Activated T-helper 1 cell treated with anti-CD3 and anti-CD28 coated beads, Interleukin-2, amount 50 U/mL, for 16 hours (primary cell): ENCODE measurements at regions not wholly inside any gene's neighbourhood (a gene's known extent, or its start where the extent isn't known, plus 50 kb on each side); places are given as distances from the start of the nearest gene placed in this dataset.

Experiments
- DNase-seq, 2 donors: peaks; one replicate each; pipeline ENCODE4 v3.0.0-alpha.2; 2020; ENCODE audit warnings: low read depth in 1 of 2, low spot score in 1 of 2

DNA sequence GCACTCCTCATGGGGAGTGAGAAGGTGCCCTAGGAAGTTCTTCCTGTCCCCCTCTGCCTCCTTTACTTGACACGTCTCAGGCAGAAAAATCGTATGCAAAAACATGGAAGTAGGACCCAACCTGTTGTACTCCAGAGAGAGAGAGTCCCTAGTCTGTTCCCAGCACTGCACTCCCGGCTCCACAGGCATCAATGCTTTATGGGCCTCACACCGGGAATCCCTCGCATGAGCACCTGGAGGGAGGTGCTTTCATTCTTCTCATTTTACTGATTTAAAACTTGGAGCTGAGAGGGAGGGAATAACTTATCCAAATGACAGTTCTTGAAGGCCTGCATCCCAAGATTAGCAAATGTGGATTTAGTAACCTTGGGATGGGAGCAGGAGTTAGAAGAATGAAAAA is 1101.4 kb downstream of the BCL11B start:
- DNase-seq = no peak

- no peak for DNase-seq
Observed at GRCh38 chr14:98171654-98172053, 1100.3 kb downstream of the BCL11B start.

GRCh38 chr14:98172243-98172778 is 1099.7 kb downstream of the BCL11B start:
- DNase-seq = no peak

GRCh38 chr14:98173305-98173704 is 1098.7 kb downstream of the BCL11B start:
- DNase-seq = peak; percentile 22 to 33

- no peak for DNase-seq
Observed at GRCh38 chr14:98174041-98174440, 1098.0 kb downstream of the BCL11B start.

- no peak for DNase-seq
Observed at GRCh38 chr14:98175436-98175835, 1096.6 kb downstream of the BCL11B start.

GRCh38 chr14:98175881-98176280 is 1096.1 kb downstream of the BCL11B start:
- DNase-seq = no peak

GRCh38 chr14:98176892-98177291 is 1095.1 kb downstream of the BCL11B start:
- no peak for DNase-seq

DNA sequence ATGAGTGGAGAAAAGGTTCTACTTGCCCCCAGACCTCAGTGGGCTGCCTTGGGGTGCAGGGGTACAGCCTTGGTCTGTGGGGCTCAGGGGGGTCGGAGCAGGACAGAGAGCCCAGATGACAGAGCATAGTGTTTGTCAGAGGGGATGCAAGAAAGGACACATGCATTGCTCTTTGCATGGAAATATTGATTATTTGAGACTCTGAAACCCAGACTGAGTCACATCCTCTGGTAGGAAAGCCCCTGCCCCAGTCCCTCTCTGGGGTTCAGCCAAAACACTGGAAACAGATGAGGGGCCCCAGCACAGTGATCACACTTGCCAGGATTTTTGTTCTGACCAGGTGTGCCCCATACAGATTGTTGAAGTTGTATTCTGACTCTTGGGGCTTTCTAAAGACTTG is 1094.4 kb downstream of the BCL11B start:
- peak in 1 of 2 donors; percentile 54 for DNase-seq

DNA sequence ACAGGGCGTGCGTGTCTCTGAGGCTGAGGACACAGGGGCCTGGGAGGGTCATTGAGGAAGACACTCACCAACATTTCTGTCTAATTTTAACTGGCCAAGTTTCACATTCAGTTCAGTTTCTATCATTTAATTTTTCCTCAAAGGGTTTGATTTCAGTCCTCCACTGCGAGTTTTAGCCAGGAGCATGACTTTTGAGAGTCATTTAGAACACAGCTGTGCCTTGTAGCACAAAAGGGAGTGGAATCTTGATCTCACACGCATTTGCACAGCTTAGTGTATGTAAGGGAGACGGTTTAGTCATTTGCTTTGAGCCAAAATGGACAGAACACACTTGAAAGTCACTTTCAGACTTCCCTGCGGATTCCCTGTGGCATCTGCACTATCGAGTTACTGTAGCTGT is 1090.8 kb downstream of the BCL11B start:
- no peak for DNase-seq

GRCh38 chr14:98181768-98182167 is 1090.2 kb downstream of the BCL11B start:
- DNase-seq = no peak

DNA sequence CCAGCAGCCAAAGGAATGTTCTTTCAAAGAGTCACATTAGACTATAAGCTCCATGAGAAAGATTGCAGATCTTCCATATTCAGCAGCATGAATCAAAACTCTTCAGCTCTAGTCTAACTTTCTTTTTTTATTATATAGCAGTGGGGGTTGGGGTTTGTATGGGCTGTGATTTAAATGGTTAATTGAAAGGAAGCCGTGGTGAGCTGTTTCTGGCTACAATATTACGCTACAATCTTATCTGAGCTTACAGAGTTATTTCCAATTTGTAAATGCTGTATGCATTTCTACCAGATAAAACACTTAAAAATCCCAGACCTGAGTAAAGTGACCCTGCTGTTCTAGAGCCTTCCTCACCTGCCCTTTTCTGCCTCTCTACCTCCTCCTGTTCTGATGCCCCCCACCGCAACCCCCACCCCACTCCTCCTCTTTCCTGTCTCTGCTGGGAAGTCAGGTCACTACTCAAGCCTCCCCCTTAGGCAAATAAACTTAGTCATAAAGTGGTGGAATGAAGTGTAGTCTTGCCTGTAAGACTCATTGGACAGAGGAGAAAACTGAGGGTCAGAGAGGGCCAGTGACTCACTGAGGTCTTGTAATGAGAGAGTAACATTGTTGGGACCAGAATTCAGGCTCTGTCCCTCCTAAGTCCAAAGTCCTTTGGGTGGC is 1089.5 kb downstream of the BCL11B start:
- DNase-seq = no peak

DNA sequence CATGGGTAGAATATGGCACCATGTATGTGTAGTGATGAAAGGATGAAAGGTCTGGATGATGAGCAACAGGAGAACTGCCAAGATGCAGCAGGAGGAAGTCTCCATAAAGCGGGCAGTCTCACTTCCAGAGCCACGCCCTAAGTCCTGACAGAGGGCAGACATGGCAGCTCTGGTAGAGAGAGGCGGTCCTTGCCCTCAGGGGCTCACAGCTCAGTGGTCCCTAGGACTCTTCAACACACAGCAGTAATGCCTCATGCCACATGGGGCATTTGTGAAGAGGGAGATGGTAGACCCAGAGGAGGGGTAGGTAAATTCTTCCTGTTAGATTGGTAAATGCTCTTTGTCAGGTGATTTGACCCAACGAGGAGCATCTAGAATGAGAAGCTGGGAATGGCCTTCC is 1088.4 kb downstream of the BCL11B start:
- no peak for DNase-seq

DNA sequence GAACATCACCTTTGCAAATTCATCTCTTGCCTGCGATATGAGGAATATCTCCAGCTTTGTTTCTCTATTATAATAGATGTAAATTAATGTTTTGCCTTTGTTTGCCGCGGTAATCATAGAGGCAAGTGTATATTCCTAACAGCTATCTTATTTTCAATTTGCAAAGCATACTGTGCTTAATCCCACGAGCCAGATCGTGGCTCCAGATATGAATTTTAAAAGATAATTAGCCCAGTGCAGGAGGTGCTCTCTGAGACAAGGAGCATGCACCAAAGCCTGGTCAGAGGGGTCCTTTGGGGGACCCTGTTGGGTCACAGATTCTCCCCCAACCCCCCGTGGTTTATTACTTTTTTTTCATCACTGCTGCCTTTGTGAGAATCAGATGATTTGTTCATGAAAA is 1087.5 kb downstream of the BCL11B start:
- DNase-seq = no peak

- no peak for DNase-seq
Observed at GRCh38 chr14:98185036-98185435, 1087.0 kb downstream of the BCL11B start.

- no peak for DNase-seq
Observed at GRCh38 chr14:98186140-98186539, 1085.9 kb downstream of the BCL11B start.

DNA sequence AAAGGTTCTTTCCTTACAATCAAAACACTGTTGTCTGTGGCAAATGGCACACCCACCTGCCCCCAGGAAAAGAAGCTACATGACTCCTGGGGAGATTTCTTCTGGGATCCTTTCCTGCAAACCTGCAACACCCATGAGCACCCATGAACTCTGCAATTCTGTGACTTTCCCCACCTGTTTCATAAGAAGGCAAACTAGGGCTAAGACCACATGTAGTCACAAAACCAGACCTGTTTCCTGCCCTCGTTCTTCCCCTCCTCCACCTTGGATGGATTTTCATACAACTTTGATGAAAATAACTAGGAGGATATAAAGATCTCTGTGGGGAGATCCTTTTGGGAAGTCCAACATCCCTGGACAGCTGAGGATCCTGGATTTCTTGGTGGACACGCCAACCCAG is 1084.7 kb downstream of the BCL11B start:
- DNase-seq = no peak

GRCh38 chr14:98189062-98189461 is 1082.9 kb downstream of the BCL11B start:
- DNase-seq = no peak

DNA sequence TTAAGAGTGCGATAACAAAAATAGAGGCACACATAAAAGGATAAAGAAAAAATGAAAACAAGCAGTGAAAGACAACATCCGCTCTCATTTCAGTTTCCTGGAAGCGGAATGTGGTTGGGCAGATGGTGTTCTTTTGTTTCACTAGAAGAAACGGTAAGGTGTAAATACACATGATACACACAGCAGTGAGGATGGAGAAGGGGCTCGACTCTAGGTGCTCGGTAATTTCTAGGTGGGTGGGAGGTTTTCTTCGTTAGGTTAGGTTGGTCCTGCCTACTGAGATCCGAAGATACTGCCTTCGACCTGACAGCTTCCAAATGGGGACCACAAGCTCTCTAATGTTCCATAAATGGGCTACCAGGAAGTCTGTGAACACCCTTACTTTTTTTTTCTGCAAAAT is 1082.5 kb downstream of the BCL11B start:
- DNase-seq = no peak

GRCh38 chr14:98189944-98190343 is 1082.1 kb downstream of the BCL11B start:
- DNase-seq = no peak

DNA sequence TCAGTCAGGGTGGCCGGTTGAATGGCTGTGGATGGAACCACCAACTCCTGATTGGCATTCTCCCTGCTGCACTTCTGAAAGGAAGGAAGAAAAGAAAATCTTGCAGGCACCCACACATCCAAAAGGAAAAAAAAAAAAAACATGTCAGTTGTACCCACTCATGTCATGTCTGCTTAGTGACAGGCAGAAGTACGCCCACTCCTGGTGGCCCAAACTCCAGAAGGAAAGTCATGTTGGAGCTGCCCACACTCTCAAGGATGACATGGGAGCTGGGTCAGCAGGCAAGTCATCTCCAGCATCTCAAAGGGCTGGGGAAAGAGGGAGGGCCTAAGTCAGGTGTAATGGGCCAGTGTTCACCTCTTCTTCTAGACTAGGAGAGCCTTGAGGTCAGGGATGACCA is 1079.1 kb downstream of the BCL11B start:
- no peak for DNase-seq

- no peak for DNase-seq
Observed at GRCh38 chr14:98194821-98195220, 1077.2 kb downstream of the BCL11B start.

- no peak for DNase-seq
Observed at GRCh38 chr14:98195256-98195655, 1076.7 kb downstream of the BCL11B start.
